GM21723 (cell line): ENCODE measurements at regions not wholly inside any gene's neighbourhood (a gene's known extent, or its start where the extent isn't known, plus 50 kb on each side); places are given as distances from the start of the nearest gene placed in this dataset.

Experiments
- ATAC-seq: cut with Tn5 transposase; IDR thresholded peaks from one replicate; pipeline ENCODE4 v1.9.1; 2021; ENCODE audit warnings: mild to moderate bottlenecking, moderate library complexity; ENCODE audit not compliant: unreplicated experiment

DNA sequence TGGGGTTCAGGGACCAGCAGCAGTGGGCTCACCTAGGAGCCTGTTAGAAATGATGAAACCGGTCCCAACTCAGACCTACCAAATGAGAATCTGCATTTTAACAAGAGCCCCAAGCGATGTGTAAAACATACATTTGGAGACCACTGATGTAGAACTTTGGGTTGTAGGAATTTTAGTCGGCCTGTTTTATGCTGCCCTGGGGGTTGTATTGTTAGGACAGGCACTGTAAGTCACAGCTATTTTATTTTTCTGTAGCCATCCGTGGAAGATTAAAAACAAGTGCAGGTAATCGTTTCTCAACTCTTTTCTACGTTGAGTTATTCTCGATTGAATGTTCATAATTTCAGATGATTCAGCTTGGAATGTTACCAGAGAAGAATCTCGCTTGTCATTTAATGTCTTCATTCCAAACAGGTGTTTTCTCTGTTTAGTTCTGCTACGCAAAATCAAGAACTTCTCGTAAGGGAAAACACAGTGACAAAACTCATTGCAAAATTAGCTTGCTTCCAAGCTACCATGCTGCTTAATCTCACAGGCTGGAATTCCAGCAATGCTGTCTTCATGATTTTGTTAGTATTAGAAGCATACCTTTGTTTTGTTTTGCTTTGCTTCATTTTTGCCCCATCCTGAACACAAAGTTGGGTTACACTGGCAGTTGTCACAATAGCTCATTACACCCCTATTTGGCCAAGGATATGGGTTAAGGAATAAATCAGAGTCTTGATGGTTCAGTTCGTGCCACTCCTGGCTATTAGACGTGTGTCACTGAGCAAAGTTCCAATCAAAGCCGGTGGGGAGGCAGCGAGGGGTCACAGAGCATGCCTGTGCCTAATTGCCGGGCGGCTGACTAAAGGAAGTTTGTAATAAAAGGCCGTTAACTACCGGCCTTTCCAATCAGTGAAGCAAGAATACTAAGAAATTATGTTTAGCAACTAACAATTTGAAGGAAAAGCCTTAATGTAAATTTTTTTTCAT lies 676.9 kb downstream of the GATA3 start:
- no peak for ATAC-seq

DNA sequence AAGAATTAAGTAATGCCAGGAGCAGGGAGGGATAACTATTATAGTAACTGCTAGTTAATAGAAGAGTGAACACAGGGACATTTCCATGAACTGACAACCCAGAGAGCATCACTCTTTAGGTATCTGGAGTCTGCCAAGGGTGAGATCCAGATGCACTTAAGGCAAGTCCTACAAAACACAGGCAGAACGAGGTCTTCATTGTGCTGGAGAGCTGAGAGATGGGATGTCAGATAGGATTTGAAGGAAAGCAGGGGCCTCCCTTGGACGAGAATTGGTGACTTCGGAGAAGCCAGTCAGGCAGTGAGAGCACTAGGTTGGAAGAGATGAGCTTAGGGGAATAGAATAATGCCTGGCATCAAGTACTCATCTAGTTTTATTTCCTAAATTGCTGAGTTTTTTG lies 684.5 kb downstream of the GATA3 start:
- ATAC-seq: no peak

DNA sequence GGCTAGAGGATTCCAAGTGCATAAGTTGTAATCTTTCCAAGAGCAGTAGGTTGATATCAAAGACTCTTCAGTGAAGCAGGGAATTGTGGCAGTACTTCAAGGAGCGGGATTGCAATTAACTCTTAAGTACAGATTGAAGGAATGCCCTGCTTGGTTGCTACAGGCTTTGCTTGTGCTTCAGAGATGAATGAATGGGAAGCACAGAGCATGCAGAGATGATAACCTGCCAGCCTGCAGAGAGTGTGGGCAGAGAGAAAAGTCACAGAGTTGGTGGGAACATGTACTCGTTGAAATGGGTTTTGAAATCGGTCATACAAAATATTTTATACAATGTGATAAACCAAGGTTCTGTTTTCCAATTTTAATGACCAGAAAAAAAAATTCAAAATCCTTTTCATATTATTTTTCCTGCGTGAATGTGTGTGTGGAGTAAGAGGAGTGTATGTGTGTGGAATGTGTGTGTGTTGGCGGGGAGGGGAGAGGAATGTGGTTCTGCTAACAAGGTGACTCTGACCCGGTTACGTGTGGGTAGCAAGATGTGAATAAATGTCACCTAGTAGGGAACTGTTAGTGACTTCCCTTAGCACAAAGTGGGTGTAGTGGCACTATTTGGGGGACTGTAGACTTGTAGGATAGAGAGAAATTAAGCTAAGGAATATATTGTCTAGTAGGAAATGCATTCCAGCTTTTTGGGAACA lies 697.8 kb downstream of the GATA3 start:
- ATAC-seq: no peak

DNA sequence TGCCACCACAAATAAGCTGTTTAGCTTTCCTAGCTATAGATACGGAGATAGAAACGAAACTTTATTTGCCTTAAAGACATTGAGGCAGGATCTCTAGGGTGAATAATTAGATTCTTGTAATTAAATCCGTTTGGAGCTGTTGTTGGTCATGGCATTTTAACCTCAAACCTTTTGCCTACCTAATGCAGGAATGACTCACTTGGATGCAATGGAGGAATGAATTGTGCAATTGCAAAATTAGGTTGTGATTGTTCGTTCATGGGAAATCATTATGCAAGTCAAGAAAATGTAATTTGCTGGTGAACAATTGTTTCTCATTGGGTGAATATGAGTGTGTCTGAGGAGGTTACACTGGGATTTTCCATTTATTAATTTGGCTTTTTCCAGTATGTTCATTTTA lies 703.5 kb downstream of the GATA3 start:
- no peak for ATAC-seq

DNA sequence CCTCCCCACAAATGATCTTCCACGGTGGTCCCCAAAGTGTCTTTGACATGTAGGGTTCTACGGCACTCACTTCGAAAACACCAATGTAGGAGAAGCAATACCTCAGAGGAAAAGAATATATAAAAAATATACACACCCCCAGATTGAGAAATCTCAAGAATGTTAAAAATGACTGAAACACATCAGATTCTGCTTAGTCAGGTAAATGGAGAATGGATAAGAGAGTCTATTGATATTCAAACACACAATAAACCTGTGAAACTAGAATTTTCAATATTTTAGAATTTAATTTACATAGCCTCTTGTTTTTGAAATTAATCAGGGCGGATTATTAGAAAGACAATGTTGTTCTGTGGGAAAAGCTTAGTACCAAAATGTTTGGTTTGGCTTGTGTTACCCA lies 712.4 kb downstream of the GATA3 start:
- ATAC-seq: no peak

DNA sequence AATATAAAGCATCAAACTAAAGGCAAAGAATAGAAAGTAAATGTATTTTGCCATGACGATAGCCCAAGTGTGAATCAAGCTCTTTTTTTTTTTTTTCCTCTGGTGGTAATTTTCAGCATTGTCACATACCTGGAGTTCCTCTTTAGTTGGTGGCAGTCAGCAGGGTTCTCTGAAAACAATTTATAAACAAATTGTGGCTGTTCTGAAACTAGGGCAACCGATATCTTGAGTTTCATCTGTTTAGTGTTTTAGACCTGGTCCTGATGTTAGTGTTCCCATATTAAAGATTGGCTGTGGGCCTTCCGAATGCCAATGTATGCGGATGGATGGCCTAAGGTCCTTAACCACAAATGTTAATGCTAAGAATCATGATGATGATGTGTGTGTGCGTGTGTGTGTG lies 713.1 kb downstream of the GATA3 start:
- ATAC-seq: no peak

DNA sequence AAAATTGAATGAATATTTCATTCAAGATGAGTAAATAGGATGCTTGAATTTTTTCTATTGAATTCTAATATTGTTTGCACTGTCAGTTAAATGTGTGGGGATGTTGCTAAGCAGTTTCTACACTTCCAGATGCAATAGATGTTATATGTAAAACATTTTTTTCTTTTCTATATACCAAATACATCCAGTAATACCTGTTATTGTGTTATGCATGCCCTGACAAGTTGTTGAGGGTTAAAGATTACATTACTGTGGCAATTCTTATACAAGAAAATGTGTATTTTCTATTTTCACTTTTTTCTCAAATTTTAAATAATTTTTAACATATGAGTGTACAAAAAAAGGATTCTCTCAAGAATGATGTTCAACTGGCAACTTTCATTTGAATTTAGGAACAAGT lies 713.9 kb downstream of the GATA3 start:
- ATAC-seq: no peak

DNA sequence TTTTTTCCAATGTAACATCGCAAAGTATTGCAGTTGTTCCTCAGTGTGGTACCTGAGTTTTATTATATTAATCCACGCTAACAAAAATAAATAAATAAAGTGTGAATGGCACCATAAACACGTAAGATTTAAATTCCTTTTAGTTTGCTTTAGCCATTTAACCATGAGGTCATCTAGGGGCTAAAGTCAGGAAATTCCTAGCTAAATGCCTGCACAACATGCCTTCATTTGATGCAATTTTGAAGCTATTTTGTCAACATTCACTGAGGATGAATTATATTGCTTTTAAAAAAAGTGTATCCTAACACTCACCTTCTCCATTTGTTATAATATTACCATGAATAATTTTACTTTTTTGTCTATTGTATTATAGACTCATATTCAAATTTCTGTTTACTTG lies 714.4 kb downstream of the GATA3 start:
- ATAC-seq: no peak

DNA sequence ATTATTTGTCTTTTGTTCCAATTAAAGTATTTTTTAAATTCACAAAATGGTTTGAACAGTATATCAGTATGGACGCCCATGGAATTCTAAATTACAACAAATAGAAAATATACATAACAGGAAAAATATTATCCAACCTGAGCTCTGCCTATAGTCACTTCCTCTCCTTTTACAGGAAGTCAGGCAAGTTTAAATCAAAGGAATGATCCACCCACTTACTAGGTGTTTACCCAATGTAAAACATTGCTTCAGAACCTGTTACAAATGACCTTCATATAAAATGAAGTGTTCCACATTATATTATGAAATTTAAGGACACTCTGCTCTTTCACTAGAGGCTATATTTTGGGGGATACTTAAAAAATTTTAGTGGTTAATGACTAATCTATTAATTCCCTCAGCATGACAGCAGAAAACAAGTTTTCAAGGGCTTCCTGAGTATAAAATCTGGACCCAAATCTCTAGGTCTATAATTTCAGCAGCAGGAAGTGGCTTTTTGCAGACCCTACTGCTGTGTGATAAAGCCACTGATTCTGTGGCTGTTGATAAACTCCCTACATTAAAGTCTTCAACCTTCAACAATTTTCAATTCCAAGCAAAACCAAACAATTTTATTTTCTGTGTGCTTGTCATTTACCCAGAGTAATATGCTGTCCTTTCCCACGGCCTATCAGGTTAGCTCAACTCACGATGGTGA lies 722.6 kb downstream of the GATA3 start:
- ATAC-seq: no peak

DNA sequence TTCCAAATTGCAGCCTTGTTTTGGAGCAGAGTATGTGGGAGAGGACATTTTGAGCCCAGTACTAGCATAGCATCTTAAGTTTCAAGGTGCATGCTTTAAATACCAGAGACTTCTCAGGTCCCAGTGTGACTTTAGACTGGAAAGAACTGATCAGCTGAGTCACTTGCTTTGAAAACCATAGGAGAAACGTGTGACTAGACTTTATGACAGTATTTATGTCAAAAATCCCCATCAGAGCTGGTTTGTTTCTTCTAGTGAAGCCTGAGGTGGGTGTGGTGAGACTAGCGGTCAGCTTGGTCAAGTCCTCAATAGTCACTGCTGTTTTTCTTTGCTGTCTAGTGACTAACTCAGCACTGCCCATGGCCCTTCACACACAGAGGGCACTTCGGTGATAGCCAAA lies 724.2 kb downstream of the GATA3 start:
- no peak for ATAC-seq

DNA sequence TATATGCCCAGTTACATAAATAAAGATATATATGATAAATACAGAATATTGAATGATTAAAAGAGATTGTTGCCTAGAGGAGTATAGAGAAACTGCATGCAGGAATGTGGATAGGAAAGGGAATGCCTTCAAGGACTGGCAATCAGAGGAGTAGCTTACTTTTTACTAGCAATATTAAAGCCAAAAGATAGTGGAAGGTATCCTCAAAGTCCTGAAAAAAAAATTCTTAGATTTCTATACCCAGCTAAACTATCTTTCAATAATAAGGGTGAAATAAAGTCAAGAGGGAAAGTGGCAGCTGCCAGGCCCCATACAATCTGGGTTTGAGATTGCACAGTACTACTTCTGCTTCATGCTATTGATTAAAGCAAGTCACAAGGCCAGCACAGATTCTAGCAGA lies 733.2 kb downstream of the GATA3 start:
- ATAC-seq: no peak

DNA sequence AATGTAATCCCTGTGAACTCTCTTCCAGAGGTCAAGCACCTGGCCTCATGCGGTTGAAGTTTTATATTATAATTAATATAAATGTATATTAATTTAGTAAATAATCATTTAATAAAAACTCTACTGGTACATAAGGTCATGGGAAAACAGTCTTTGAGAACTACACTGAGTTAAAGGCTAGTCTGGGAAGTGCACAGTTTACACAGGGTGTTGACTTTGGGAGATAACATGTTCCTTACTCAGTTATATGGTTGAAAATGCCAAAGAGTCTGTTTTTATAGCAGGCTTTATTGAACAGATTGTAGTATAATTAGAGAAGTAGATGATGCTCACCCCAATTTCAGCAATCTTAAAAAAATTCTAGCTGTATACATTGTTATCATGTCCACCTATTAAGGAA lies 735.9 kb downstream of the GATA3 start:
- ATAC-seq: no peak

DNA sequence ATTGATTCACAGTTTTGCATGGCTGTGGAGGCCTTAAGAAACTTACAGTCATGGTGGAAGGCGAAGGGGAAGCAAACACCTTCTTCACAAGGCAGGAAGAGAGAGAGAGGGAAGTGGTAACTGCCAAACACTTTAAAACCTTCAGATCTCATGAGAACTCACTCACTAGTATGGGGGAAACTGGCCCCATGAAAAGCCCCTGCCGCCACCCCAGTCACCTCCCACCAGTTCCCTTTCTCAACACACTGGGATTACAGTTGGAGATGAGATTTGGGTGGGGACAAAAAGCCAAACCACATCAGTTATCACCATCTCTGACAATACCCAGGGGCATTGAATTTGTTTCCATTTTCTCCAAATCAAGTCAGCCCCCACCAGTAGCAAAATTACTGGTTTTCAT lies 740.4 kb downstream of the GATA3 start:
- ATAC-seq: no peak

DNA sequence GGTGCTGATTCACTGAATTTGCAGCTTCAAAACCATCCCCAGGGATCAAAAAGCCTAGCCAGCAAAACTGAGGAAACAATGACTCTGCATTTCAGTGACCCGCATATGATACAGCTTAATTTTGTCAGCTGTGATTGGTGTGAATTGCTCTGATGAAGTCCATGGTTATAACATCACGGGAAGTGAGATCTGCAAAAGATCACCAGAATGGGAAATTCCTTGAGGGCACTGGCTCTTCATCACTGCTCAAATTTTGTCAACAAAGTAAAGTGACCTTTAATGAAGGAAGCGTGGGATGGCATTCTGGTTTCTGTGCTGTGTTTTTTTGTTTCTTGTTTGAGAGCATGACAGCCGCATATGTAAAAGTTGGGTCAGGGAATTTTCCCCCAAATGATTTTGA lies 745.9 kb downstream of the GATA3 start:
- ATAC-seq: no peak

DNA sequence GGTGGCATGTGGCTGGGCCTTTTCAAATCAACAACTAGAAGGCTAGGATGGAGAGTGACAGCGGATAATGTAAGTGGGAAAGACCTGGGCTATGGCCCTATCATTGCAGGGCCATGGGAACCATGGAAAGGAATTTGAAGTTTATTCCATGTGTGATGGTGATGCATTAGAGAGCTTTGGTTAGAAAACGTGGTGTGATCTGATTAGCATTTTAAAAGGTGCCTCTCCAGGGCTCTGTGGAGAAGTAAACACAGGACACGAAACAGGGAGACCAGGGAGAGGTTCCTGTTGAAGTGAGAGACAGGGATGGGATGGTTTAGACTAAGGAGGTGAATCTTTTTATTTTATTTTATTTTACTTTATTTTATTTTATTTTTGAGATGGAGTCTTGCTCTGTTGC lies 749.5 kb downstream of the GATA3 start:
- no peak for ATAC-seq

DNA sequence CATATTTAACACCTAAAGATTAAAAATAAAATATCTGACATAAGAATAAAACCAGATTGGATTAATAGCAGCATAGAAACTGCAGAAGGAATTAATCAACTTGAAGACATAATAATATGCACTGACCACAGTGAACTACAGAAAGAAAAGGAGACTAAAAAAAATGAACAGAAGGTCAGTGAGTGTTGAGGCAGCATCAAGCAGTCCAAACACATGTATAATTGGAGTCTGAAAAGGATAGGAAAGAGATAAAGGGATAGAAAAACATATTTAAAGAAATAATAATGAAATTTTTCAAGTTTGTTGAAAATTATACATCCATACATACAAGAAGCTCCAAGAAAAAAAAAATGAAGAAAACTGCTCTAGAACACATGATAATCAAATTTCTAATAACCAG lies 756.2 kb downstream of the GATA3 start:
- no peak for ATAC-seq

DNA sequence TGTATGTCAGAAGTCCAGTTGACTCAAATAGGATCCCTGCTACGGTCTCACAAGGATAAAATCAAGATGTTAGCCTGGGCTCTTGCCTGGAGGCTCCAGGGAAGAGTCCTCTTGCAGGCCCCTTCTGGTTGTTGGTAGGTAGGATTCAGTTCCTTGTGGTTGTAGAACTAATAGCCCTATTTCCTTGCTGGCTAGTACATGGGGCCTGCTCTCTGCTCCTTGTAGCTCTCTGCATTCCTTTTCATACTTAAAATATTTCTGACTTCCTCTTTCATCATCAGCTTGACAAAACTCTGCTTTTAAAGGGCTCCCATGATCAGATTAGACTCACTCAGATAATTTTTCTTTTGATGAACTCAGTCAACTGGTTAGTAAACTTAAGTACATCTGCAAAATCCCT lies 756.7 kb downstream of the GATA3 start:
- ATAC-seq: no peak

DNA sequence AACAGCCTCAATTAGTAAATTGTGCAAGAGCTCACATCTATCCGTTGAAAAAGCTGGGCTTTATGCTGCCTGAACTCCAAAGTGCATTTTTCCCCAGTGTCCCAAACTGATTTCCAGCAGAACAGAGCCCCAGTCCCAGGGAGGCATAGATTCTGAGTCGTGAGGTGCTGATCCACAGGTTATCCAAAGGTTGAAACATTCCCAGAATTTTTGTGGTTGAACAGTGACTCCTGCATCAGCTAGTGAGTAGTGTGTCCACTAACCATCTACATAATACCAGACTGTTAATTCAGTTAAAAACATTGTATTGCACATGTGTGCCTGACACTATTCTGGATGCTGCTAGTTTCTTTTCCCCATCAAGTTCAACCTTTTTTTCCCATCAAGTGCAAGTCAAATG lies 761.5 kb downstream of the GATA3 start:
- ATAC-seq: no peak

DNA sequence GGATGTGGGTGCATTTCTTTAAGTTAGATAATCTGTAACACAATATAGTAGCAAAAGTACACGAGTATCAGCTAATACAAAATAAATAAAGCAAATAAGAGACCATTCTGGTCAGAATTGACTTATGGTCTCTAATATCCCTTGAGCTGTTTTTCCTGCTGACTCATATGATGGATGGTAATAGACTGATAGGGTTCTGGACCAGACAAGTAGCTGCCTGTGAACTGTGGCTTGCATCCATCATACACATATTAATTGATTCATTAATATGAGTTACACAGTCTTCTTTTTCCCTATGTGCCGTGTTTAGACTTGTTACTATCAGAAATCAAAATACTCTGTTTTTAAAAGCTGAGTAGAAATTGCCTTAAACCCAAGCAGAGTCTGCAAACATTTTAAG lies 762.8 kb downstream of the GATA3 start:
- ATAC-seq: no peak

DNA sequence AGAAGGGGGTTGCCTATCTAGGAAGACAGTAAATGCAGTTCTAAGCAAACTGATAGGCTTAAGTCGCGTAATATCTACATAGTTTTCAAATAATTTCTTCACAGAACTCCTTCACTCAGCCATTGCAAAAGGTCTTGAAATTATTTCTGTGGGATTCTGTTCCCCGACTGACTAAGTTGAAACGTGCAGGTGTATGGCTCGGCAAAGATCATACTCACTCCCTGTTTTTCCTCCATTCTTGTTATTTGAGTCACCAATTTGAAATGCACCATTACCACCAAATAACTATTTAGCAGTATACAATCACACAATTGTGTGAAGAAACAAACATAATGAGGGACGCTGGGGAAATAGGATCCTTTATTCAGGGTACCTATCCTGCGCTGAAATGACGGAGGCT lies 771.1 kb downstream of the GATA3 start:
- ATAC-seq: no peak

DNA sequence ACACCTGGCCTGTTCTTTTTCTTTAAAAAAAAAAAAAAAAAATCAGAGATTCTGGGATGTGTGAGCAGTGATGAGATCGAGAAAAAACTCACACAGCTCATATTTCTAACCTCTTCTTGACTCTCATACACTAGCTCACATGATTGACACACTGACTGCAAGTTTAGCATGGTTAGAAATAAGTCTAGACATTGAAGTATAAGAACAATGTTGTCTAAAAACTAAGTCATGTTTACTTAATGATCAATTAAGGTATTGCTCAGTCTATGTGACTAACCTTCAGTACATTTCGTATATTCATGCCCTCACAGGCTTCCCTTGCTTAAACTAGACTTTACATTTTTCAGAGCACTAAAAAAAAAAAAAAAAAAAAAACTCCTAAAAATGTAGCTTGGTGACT lies 775.1 kb downstream of the GATA3 start:
- ATAC-seq: no peak

DNA sequence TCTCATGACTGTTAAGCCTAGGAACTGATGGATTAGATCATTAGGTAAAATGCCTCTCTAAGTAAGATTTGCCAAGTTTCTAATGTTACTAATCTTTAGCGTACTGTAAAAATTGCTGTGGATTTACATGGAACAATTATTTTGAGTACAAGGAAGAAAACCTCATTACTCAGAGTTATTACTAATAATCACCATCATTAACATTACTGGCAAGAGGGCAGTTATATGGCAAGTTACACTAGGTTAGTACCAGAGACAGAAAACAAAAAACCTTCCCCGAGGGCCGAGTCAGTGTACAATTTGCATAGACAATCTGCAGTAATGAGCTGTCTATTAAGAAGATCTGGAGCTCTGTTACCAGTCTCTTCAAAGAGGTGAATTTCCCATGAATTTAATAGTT lies 775.6 kb downstream of the GATA3 start:
- no peak for ATAC-seq
